ENCODE measurements at regions not wholly inside any gene's neighbourhood (a gene's known extent, or its start where the extent isn't known, plus 50 kb on each side); places are given as distances from the start of the nearest gene placed in this dataset.

DNA sequence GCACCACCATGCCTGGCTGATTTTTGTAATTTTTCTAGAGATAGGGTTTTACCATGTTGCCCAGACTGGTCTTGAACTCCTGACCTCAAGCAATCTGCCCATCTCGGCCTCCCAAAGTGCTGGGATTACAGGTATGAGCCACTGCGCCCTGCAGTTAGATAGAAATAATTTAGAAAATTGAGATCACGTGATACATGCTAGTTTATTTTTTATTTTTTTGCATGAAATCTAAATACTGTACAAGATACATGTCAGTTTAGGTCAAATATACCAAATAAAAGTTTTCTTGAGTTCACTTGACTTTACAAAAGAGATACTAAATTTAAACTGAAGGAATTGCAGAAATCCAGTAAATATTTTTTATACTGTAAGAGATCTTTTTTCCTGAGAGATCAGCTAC, 304.2 kb downstream of the YTHDC2 start:
- Mint-ChIP-seq H3K27me3 (no peaks in the 10 kb centered on the region), H3K9me3 (no peaks in the 10 kb centered on the region), H3K4me3 (no peak overlapping the region), H3K27ac (no peak overlapping the region), H3K36me3 (no peaks in the 10 kb centered on the region), H3K4me1 (ENCODE audit: unreplicated experiment) (peaks cover 5% of the 10 kb centered on the region)
- no peak for DNase-seq (ENCODE audit: extremely low spot score, unreplicated experiment)
- no peak for TF ChIP-seq CTCF (conservative IDR thresholded peaks at IDR 0.05)

GRCh38 chr5:113823696-113824095, 310.2 kb downstream of the YTHDC2 start:
- Mint-ChIP-seq H3K4me1 (ENCODE audit: unreplicated experiment) (no peaks in the 10 kb centered on the region), H3K27me3 (no peaks in the 10 kb centered on the region), H3K36me3 (no peaks in the 10 kb centered on the region), H3K27ac (no peak overlapping the region), H3K9me3 (peaks cover 4% of the 10 kb centered on the region), H3K4me3 (no peak overlapping the region)
- TF ChIP-seq CTCF (conservative IDR thresholded peaks at IDR 0.05), result no peak
- DNase-seq (ENCODE audit: extremely low spot score, unreplicated experiment), result no peak

DNA sequence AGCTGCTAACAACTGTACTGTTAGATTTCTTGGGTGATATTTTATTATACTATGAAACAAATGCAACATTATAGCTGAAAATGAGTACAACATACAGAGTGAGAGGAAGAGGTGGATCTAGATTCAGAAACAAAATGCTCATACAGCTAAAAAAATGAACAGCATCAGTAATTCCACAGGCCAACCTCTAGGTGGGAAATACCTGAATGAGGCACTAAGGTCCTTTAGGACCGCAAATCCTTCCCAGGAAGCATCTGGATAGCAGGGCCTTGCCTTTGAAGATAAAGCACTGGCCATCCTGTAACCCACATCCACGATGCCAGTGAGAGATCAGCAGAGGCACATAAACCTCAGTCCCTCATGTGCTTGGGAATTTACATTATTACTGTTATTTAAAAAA, 310.8 kb downstream of the YTHDC2 start:
- TF ChIP-seq CTCF (conservative IDR thresholded peaks at IDR 0.05), result peak; percentile 35
- Mint-ChIP-seq H3K9me3 (peaks cover 4% of the 10 kb centered on the region), H3K4me3 (no peak overlapping the region), H3K36me3 (no peaks in the 10 kb centered on the region), H3K4me1 (ENCODE audit: unreplicated experiment) (no peaks in the 10 kb centered on the region), H3K27ac (no peak overlapping the region), H3K27me3 (no peaks in the 10 kb centered on the region)
- DNase-seq (ENCODE audit: extremely low spot score, unreplicated experiment), result no peak

- Mint-ChIP-seq H3K27me3 (no peaks in the 10 kb centered on the region), H3K4me1 (ENCODE audit: unreplicated experiment) (no peaks in the 10 kb centered on the region), H3K9me3 (peaks cover 4% of the 10 kb centered on the region), H3K27ac (no peak overlapping the region), H3K4me3 (no peak overlapping the region), H3K36me3 (no peaks in the 10 kb centered on the region)
- no peak for DNase-seq (ENCODE audit: extremely low spot score, unreplicated experiment)
- no peak for TF ChIP-seq CTCF (conservative IDR thresholded peaks at IDR 0.05)
Measured at GRCh38 chr5:113825176-113825575, 311.7 kb downstream of the YTHDC2 start.

DNA sequence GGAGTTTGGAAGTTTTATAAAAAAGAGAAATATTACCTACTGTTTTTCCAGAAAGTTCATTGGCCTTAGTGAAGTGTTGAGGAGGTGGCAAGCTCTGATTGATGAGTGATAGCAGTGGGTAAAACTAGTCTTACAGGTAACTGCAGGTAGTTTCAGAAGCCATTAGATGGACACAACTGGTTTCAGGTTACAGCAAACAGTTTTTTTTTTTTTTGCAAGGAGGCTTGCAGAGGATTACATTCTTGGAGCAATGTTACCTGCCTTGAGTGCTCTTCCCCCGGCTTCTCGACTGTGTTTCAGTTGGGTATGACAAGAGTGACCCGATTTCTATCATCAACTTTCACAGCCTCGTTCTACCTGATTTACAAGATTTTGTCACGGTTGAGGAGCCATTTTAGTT, 333.4 kb downstream of the YTHDC2 start:
- DNase-seq (ENCODE audit: extremely low spot score, unreplicated experiment), result no peak
- Mint-ChIP-seq H3K4me3 (peak overlapping the region; percentile 78), H3K27me3 (no peaks in the 10 kb centered on the region), H3K4me1 (ENCODE audit: unreplicated experiment) (peaks cover 4% of the 10 kb centered on the region), H3K9me3 (peaks cover 5% of the 10 kb centered on the region), H3K36me3 (no peaks in the 10 kb centered on the region), H3K27ac (peak overlapping the region; percentile 89)
- TF ChIP-seq CTCF (conservative IDR thresholded peaks at IDR 0.05), result no peak

GRCh38 chr5:113864437-113864836, 350.9 kb downstream of the YTHDC2 start:
- Mint-ChIP-seq H3K27me3 (no peaks in the 10 kb centered on the region), H3K4me3 (no peak overlapping the region), H3K4me1 (ENCODE audit: unreplicated experiment) (no peaks in the 10 kb centered on the region), H3K36me3 (peaks cover 4% of the 10 kb centered on the region), H3K9me3 (peaks cover 9% of the 10 kb centered on the region), H3K27ac (no peak overlapping the region)
- DNase-seq (ENCODE audit: extremely low spot score, unreplicated experiment), result no peak
- TF ChIP-seq CTCF (conservative IDR thresholded peaks at IDR 0.05), result no peak
